ENCODE measurements at regions not wholly inside any gene's neighbourhood (a gene's known extent, or its start where the extent isn't known, plus 50 kb on each side); places are given as distances from the start of the nearest gene placed in this dataset.

DNA sequence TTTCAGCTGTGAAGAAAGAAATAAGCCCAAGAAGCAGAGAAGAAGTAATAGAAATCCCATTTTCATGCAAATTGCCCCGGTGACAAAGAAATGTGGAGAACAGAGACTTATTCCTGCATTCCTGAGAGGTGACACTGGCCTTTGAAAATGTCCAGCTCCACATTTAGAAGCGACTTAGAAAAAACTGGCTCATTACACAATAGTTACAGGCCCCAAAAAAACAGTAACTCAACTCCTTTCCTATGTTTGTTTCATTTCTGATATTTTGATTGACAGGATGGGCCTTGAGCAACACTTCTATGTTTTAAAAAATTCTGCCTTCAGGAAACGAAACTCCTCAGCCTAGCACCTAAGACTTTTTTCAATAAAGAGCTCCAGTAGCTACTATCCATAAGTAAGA, 726.9 kb upstream of the TENM4 start:
- DNase-seq, result peak; percentile 63

DNA sequence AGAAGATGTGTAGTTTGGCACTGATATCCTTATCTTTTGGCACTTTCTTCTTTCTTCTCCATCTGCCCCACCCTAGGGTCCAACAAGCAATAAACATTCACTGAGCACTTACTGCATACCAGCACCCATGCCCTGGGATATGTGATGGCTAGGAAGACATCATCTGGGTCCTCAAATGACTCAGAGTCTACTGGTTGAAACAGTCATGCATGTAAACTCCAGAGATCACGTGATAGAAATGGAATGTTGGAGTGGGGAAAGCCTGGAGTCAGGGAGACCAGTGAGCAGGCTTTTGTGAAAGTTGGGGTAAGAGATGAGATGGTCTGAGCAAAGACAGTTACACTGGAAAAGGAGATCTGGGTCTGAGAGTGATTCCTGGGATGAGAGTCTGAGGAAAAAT, 724.9 kb upstream of the TENM4 start:
- peak; percentile 71 for DNase-seq

DNA sequence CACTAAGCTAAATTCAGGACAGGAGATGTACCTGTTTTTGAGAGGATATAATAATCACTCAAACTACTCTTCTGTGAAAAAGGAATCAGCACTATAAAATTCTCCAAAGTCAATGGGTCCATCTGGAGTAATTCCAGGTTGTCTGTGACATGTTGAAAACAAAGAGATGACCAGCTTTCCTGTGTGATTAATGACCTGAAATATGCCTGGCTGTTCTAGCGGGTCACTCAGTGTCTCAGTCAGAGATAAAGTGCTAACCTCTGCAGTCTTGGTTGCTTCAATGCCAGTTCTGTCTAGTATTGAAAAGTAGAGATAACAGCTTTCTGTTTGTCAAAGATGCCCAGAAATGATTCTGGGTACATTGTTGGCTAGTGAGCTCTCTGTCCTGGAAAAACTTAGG, 722.6 kb upstream of the TENM4 start:
- DNase-seq, result no peak

DNA sequence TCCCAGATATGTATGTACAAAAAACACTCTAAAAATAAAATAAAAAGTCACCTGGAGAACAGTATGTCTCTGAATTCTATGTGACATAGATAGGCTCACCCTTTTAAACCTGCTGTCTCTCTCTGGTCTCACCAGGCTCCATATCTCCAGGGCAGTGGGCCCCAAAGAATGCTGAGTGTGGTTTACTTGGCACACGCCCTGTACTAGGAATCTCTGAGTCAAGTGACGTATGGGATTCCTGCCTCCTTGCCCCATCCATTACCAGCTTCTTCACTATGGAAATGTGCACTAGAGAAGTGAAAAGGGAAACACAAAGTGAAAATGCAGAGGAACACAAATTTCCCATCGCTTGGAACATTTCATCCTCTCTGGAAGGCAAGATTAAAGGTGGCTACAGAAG, 722.2 kb upstream of the TENM4 start:
- DNase-seq, result peak; percentile 76

DNA sequence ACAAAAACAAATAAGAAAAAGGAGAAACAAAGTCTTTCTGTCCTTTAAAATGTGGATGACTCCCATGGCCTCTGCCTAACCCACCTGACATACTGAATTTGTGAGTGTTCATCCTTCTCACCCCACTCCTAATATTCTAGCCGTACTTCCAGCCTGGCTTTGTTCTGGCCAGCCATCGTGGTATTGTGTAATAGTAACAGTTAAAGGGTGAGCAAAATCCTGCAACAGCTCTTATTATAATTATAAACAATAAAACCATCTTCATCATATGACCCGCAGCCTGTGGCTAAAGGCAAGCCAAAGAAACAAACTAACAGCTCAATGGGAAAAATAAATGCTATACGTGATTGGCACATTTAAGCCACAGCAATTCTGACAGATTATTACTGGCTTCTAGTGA, 721.6 kb upstream of the TENM4 start:
- DNase-seq, result no peak

DNA sequence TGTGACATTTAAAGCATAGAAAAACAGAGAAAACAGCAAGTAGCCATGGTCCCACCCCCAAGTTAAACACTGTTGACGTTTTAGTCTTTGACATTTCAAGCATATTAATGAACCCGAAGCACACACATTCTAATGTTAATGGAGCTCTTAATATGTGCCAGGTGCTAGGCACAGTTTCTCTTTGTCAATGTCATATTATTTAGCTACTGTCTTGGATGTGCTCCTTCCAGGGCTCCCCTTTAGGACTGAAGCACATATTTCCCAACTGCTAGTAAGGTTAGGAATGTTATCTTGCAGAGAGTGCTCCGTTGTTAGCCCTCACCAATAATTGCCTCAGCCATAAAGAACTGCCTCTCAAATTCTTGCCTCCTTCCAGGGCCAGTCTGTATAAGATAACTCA, 716.6 kb upstream of the TENM4 start:
- no peak for DNase-seq

DNA sequence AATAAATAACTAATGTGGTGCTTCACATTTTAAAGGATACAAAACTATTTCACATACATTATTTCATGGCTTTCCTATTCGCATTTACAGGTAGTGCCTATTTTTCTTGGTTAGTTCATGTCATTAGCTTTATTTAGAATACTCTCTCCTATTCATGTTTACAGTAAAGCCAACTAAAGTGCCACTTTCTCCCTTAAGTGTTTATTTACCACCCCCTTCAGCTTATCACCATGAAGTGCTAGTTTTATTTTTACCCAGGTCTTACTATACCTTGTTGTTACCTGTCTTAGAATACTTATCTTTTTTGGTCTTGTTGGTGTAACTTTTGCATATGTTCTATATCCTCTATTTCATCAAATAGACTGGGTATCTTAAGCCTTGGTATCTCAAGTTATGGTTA, 715.2 kb upstream of the TENM4 start:
- no peak for DNase-seq

DNA sequence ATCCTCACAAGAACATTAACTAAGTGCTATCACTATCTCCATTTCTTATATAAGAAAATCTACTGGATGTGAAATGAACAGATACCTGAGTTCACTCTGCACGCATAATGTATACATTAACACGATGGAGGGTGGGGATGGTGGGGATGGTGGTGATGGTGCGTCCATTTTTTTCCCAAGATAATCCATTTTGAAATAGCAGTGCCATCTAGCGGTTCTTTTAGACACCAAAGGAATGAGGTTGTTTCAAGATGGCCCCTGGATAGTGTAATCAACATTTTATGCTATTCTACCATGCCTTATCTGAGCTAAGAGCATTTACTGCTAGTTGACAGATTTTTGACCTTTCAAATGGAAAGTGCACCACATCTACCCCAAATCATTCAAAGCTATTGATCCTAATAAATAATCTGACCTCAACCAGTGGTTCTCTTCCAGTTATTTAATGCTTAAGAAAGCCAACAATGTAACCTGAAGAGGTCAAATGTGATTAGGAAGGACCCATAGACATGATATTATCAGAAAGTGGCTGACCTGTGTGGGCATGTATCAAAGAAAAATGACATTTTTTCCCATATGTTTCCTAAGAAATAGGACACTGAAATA, 714.7 kb upstream of the TENM4 start:
- DNase-seq, result peak; percentile 50

DNA sequence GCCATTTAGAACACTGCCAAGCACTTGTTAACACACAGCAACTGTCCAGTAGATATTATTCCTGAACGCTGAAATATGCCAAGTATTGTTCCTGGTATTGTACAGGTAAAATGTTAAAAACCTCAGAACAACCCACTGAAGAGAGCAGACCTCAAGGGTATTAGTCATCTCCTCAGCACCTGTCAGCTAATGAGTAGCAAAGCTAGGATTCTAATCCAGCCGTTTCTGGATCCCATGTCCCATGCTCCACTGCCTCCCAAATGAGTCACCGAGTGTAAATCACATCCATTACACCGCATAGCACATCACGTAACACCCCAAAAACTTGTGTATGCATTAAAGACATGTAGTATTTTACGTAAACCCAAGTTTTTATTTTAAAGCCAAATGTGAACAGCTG, 705.4 kb upstream of the TENM4 start:
- DNase-seq, result peak; percentile 15

DNA sequence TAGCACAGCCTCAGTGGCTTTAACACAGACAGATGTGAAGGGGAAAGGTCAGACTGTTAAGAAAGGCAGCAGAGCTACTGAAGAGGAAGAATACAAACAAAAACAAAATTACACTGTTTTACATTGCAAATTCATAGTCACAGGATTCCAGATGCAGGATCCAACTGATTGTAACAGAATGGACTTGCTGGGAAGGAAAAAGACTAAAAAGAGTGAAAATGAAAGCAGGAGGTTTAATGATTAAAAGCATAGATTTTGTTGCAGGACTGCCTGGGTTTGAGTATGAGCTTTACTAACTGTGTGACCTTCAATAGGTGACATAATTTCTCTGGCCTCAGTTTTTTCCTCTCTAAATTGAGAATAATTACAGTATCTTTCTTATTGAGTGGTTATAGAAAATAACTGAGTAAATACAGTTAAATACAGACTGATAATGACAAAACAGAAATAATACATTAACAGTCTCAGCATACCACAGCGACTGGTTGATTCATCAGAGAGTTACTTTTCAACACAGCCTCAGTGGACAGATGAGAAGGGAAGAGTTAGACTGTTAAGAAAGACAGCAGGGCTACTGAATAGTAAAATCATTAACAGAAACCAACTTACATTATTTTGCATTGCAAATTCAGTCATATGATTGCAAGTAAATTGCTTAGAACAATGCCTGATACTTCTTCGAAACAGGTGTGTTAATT, 704.2 kb upstream of the TENM4 start:
- DNase-seq, result no peak

DNA sequence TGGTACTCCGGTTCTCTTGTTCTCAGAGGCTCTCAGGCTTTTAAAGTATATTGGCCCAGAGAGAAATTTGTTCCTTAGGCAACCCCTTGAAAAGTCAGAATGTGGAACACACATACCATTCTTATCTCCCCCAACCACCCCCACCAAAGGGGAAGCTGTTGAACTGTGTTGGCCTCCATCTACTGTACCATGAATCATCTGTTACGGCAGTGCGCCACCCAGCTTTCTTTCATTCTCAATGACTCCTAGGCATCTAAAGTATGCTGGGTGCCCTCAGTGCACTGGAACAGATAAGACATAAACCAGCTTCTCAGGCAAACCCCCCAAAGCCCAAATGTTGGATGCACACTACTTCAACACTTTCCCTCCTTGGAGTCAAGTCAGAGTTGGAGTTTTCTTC, 696.2 kb upstream of the TENM4 start:
- DNase-seq, result peak; percentile 50

DNA sequence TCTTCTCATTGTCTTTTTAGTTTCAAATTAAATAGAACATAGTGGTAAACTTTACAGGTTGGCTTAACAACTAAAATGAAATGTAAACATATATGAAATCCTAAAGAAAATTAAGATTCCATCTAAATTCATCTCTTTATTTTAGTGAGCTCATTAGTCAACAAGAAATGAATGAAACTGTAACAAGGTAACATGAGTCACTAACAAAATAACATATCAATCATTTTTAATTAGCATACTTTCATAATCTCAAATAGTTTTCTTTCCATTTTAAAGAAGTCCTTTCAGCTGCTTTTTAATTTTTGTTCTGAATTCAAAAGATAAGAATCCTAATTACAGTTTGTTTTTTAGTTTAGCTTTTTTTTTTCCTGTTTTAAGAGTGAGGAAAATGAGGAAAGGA, 688.6 kb upstream of the TENM4 start:
- no peak for DNase-seq

DNA sequence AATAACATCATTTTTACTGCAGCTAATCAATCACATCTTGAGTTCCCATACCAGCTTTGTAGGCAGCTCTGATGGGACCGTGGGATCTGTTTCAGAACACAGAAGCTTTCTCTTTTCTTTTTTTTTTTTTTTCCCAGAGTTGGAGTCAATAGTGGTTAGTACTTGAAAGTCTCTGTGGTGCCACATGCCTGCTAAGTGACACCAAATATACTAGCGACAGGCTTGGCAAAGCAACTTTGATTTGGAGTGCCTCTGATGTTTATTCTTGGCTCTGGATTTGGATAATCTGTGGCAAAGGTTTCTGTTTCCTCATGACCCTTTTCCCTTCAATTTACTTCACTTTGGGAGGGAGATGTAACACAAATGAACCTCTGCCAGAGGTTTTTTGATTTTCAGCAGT, 681.4 kb upstream of the TENM4 start:
- DNase-seq, result no peak

DNA sequence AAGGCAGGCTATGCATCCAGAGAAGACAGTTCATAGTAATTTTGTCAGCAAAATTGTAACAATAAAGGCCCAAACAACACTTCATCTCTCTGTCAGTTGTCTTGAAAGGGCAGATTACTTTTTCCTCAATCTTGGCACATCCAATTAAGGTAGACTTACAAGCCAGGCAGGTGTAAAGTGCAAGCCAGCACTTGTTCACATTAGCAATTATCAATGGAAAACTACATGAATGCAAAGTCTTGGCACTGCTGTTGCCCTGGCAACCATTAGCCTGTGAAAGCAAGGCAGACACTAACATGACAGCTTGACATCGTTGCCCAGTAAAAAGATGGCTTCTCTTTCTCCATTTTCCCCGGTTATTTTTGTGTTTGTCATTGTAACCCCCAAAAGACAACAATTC, 677.2 kb upstream of the TENM4 start:
- no peak for DNase-seq

DNA sequence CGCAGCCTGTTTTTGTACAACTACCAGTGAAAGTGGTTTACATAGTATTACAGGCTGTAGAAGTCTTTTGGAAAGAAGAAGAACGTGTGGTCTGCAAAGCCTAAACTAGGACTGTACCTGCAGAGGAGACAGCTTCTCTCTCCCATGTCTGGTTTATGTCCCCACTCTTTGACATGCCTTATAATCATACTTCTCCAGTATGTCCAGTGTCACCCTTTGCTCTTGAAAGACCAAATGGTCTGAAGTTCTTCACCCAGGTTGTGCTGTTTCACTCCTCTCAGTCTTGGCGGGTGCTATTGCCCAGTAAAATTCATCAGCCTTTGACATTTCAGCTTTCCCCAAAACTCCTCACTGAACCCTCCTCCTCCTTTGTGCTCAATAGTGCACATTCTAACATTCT, 676.0 kb upstream of the TENM4 start:
- DNase-seq, result no peak

DNA sequence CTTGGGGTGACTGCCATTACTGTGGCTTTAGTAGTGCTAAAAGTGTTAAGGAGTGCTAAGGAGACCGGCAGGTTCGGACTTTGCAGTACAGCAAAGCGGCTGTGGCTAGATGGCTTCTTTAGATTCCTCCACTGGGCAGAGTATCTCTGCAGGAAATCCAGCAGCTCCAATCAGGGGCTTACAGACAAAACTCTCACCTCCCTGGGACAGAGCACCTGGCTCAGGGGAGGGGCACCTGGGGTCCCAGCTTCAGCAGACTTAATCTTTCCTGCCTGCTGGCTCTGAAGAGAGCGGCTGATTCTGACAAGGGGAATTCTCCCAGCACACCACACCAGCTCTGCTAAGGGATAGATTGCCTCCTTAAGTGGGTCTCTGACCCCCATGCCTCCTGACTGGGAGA, 668.8 kb upstream of the TENM4 start:
- no peak for DNase-seq

DNA sequence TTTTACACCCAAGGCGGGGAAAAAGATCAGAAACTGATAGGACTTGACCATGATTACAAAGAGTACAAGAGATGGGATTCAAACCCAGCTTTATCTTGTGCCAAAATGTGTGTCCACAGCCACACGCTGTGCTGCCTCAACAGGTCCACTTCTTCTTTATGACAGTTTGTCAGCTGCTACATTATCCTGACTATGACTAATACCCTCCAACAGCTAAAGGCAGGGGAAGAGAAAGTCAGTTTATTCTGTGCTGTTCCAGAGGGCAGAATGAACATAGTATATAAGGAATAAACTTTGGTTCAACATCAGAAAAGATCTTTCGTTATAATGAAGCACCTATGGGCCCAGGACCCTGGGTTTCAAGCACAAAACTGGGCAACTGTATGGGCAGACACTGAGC, 668.2 kb upstream of the TENM4 start:
- DNase-seq, result no peak

DNA sequence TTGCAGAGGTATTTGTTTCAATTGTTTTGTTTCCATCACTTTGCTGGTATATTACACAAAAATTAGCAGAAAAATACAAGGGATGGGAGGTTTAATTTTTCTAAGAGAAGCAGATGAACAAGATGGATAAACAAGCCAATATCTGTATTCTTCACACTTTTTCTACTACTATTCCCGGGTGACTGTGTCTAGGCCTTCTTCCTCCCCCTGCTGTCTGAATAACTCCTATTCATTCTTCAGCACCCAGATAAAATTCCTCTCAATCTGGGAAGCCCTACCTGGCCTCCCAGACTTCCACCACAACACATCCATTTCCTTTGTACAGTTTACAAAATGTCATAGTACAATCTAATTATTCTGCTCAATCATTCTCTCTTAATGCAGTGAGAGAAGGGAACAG, 666.6 kb upstream of the TENM4 start:
- DNase-seq, result no peak

DNA sequence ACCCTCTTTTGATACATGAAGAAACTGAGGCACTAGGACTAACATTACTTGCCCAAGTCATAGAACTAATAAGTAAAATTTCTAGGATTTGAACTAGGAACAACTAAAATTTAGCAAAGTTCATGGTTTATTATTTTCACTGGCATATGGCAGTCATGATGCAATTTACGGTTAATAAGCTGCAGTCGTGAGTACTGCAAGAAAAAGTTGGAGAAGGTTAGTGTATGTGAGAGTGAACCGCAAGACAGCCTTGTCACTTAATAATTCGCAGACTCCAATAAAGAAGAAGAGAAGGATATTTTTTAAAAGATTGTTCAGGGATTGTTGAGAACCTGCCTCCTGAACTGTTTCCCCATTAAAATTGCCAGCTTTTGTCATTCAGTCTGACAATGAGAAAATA, 663.4 kb upstream of the TENM4 start:
- peak; percentile 57 for DNase-seq

DNA sequence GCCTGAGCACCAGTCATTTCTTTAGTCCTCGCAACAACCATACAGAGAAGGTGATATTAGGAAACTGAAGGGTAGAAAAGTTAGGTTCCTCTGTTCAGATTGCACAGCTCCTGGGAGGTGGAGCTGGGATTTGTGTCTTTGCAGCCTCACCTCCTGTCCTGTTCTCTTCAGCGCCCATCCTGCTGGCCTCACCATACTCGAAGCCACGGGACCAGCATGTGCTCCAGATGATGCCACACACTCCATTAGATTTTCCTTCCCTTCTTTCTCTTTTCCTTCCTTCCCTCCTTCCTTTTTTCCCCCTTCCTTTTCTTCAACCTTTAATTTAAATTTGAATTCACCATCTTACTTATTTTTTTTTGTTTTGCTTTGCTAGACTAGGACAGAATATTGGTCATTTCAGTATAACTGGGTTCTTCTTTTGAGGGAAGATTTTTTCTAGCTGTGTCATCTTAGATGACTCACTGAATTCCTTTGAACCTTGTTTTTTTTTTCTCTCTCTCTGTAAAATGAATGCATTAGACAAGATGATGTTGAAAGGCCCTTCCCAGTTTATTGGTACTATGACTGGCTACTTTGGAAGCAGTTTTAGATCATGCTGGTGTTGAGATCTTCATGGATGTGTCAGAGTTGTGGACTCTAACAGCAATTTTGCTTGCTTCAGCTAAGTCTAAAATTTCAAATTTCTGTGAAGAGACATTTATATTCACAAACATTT, 662.5 kb upstream of the TENM4 start:
- DNase-seq, result peak; percentile 97

DNA sequence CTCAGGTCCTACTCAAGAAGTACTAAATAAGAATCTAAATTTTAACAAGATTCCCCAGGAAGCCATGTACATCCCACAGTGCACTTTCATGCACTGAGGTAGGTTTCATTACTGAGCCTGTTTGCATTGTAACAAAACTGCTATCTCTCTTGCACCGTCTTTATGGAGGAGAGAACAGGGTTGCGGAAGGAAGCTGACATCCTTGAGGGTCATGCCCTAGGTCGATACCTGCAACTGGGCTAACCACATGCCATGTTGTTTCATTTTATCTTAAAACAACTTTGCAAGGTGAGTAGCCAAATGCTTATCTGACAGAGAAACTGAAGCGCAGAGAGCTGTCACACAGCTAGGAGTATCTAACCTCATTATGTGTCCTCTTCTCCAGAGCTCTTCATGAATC, 656.3 kb upstream of the TENM4 start:
- no peak for DNase-seq

DNA sequence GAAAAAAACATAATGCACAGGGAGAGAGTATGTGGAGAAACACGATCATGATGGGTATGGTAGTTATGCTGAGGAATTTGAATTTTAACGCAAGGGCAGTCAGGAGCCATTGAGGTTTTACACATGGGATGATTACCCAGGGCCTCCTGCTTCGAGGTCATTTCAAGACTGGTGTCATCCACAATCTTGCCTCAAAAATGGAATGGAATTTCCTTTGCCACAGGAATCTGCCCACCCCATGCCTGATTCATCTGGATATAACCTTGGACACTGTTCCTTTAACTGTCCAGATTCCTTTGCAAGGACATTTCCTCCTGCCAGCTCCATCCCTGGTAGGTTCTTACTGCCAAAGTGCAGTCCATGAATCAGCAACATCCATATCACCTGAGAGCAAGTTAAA, 655.9 kb upstream of the TENM4 start:
- DNase-seq, result peak; percentile 93

DNA sequence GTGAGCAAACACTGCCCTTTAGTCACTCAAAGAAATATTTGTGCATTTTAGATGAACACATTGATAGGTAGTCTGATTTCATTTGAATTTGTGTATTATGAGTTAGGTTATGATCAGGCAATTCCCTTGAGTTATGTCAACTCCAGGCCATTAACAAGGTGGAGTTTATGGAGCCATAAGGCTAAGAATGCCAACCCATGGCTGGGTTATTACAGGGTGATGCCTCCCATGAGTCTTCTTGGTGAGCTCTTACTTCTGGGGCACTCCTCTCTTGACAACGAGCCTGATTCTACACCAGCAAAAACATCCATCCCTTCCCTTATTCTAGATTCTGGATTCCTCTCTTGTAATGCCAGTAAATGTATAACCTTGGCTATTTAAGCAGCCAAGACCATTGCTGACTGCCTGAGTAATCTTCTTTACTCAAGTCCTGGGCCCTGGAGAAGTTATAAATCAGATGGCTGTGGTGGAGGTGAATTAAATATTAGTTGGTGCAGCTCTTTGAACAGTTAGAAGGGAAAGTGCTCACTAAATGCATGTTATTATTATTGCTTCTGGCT, 645.7 kb upstream of the TENM4 start:
- DNase-seq, result no peak

DNA sequence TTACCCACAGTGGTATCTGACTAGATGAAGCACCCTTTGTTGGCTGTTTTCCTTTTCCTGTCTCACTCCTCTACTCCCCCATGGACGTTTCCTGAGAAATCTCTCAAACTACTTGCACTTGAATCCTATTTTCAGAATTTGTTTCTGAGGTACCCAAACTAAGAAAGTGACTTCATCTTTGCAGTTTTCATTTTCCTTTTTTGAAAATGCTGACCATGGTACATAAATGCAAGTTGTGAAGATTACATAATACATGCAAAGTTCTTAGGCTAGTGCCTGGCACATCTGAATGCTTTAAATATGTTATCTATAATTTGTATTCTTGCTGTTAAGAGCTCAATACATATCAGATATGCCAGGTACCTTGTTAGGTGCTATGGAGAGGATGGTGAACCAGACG, 644.7 kb upstream of the TENM4 start:
- DNase-seq, result no peak

Measured in fibroblast of skin of right biceps (primary cell).